K562 (cell line): ENCODE measurements at regions not wholly inside any gene's neighbourhood (a gene's known extent, or its start where the extent isn't known, plus 50 kb on each side); places are given as distances from the start of the nearest gene placed in this dataset.

Experiments used
- BRF1 ChIP-seq: IDR thresholded peaks from 3 replicates; pipeline ENCODE4 v1.6.1; 2011; ENCODE audit warnings: borderline replicate concordance, mild to moderate bottlenecking; ENCODE audit not compliant: insufficient read length; ENCODE audit errors: extremely low read depth
- GTF2F1 ChIP-seq: IDR thresholded peaks from 2 replicates; pipeline ENCODE4 v1.6.1; 2011; ENCODE audit warnings: low read depth, low read length, improper control_type of control experiment
- HBP1 ChIP-seq: fragments of 450-650 bp; formaldehyde crosslinking; IDR thresholded peaks from 2 replicates; pipeline ENCODE4 v1.4.0; 2022; ENCODE audit warnings: missing genetic modification characterization
- KDM2B ChIP-seq: fragments of 250-450 bp; sonication (Bioruptor Pico); IDR thresholded peaks from 2 replicates; pipeline ENCODE4 v1.8.0; 2021; ENCODE audit warnings: mild to moderate bottlenecking, moderate library complexity
- KLF1 ChIP-seq: fragments of 450-650 bp; IDR thresholded peaks from 2 replicates; pipeline ENCODE4 v1.6.1; 2016; ENCODE audit warnings: missing genetic modification characterization, missing compliant biosample characterization
- MAX ChIP-seq: sonication (generic); formaldehyde crosslinking; IDR thresholded peaks from 2 replicates; pipeline ENCODE4 v1.9.0; 2022; ENCODE audit warnings: mild to moderate bottlenecking, missing genetic modification reagents
- NCOR1 ChIP-seq: fragments of 450-650 bp; IDR thresholded peaks from 2 replicates; pipeline ENCODE4 v1.6.1; 2016; ENCODE audit warnings: mild to moderate bottlenecking, moderate library complexity
- POLR2AphosphoS2 ChIP-seq: IDR thresholded peaks from 2 replicates; pipeline ENCODE4 v1.6.1; 2012; ENCODE audit warnings: low read length, improper control_type of control experiment
- RFX5 ChIP-seq: IDR thresholded peaks from 2 replicates; pipeline ENCODE4 v1.6.1; 2011; ENCODE audit warnings: low read depth, mild to moderate bottlenecking, improper control_type of control experiment, low read length
- UBTF ChIP-seq, 2 experiments: IDR thresholded peaks; 2 replicates each; pipeline ENCODE4 v1.6.1; 2012; ENCODE audit warnings: improper control_type of control experiment in 2 of 2, low read depth in 2 of 2, low read length in 2 of 2, borderline replicate concordance in 1 of 2
- ZBED1 ChIP-seq: IDR thresholded peaks from 2 replicates; pipeline ENCODE4 v1.6.1; 2014
- ZBTB43 ChIP-seq: sonication (generic); formaldehyde crosslinking; IDR thresholded peaks from 2 replicates; pipeline ENCODE4 v1.8.0; 2023; ENCODE audit warnings: mild to moderate bottlenecking, missing genetic modification reagents
- ZBTB49 ChIP-seq: sonication (generic); formaldehyde crosslinking; IDR thresholded peaks from 2 replicates; pipeline ENCODE4 v1.8.0; 2022; ENCODE audit warnings: missing genetic modification reagents, mild to moderate bottlenecking, borderline replicate concordance
- ZFP36 ChIP-seq: fragments of 150-350 bp; IDR thresholded peaks from 2 replicates; pipeline ENCODE4 v1.6.1; 2018; ENCODE audit warnings: low read length, low read depth; ENCODE audit not compliant: partially characterized antibody
- ZNF12 ChIP-seq: sonication (generic); formaldehyde crosslinking; IDR thresholded peaks from 2 replicates; pipeline ENCODE4 v1.4.0; 2020; ENCODE audit warnings: mild to moderate bottlenecking, missing genetic modification reagents
- ZNF324 ChIP-seq: fragments of 250-450 bp; sonication (Bioruptor Pico); IDR thresholded peaks from 2 replicates; pipeline ENCODE4 v1.4.0; 2020; ENCODE audit warnings: mild to moderate bottlenecking
- ZNF449 ChIP-seq: fragments of 250-450 bp; sonication (Bioruptor Pico); IDR thresholded peaks from 2 replicates; pipeline ENCODE4 v1.8.0; 2022; ENCODE audit warnings: moderate library complexity, mild to moderate bottlenecking, inconsistent platforms

GRCh38 chr15:75140080-75140879 lies 61.4 kb upstream of the C15orf39 start (continued):
- TF ChIP-seq ZBTB49, result no peak
- TF ChIP-seq NCOR1, result peak; percentile 68
- 0 out of 2 replicates have a peak, but pooled peaks have one; percentile 28 for TF ChIP-seq ZNF449 (CRISPR knock-in tag)
- TF ChIP-seq RFX5, result no peak
- no peak for TF ChIP-seq ZNF324 (CRISPR knock-in tag)
- no peak for TF ChIP-seq GTF2F1
- peak in 1 of 2 experiments; percentile 58; a peak in 1 of 4 replicates for TF ChIP-seq UBTF (IDR thresholded peaks at IDR 0.05; ENCODE audit: borderline replicate concordance in 1 of 2, low read depth in 2 of 2, low read length in 2 of 2)
- TF ChIP-seq ZBED1, result no peak
- no peak for TF ChIP-seq BRF1
- TF ChIP-seq KDM2B, result no peak
- no peak for TF ChIP-seq ZBTB43
- TF ChIP-seq MAX (CRISPR knock-in tag), result no peak
- TF ChIP-seq ZFP36, result no peak
- no peak for TF ChIP-seq KLF1 (tag)
- TF ChIP-seq POLR2AphosphoS2, result no peak
- TF ChIP-seq ZNF12 (CRISPR knock-in tag), result no peak
- no peak for TF ChIP-seq HBP1 (CRISPR knock-in tag)
